Dendritic cell treated with granulocyte-macrophage colony-stimulating factor and Interleukin-4, amounts not matched to agents 40 ng/mL and 50 ng/mL, for 4 days (primary cell): ENCODE measurements at regions not wholly inside any gene's neighbourhood (a gene's known extent, or its start where the extent isn't known, plus 50 kb on each side); places are given as distances from the start of the nearest gene placed in this dataset.

Experiments
- H3K27ac Mint-ChIP-seq: one replicate; pipeline ENCODE4 v1.8.0; 2022; ENCODE audit warnings: mild to moderate bottlenecking, mixed read lengths
- H3K27me3 Mint-ChIP-seq: one replicate; pipeline ENCODE4 v1.8.0; 2022; ENCODE audit warnings: mild to moderate bottlenecking, mixed read lengths
- H3K36me3 Mint-ChIP-seq: one replicate; pipeline ENCODE4 v1.8.0; 2022; ENCODE audit warnings: low read depth, mixed read lengths
- H3K4me1 Mint-ChIP-seq: one replicate; pipeline ENCODE4 v1.8.0; 2022; ENCODE audit warnings: low read depth, mixed read lengths
- H3K4me3 Mint-ChIP-seq: one replicate; pipeline ENCODE4 v1.8.0; 2022; ENCODE audit warnings: mild to moderate bottlenecking, moderate library complexity, mixed read lengths
- H3K9me3 Mint-ChIP-seq: one replicate; pipeline ENCODE4 v1.8.0; 2022; ENCODE audit warnings: mixed read lengths
- intact Hi-C: fragments of 100-400 bp; cut with micrococcal nuclease; formaldehyde crosslinking; loops from one replicate; pipeline ENCODE4 v1.15.0; 2022

- peaks cover 10% of the 10 kb centered on the region for H3K4me1 Mint-ChIP-seq
- no peak overlapping the region for H3K4me3 Mint-ChIP-seq
- H3K36me3 Mint-ChIP-seq, result no peaks in the 10 kb centered on the region
- peaks cover 15% of the 10 kb centered on the region for H3K27me3 Mint-ChIP-seq
- H3K27ac Mint-ChIP-seq, result no peak overlapping the region
- H3K9me3 Mint-ChIP-seq, result no peaks in the 10 kb centered on the region
- intact Hi-C loops, result no loop called here
Measured at GRCh38 chr15:77738038-77738370, 105.3 kb upstream of the LINGO1 start.

GRCh38 chr15:77737238-77738037 is 104.7 kb upstream of the LINGO1 start:
- Mint-ChIP-seq H3K4me1 (peaks cover 10% of the 10 kb centered on the region), H3K27me3 (peaks cover 15% of the 10 kb centered on the region), H3K36me3 (no peaks in the 10 kb centered on the region), H3K9me3 (no peaks in the 10 kb centered on the region), H3K4me3 (no peak overlapping the region), H3K27ac (no peak overlapping the region)
- intact Hi-C loops, result no loop called here

- Mint-ChIP-seq H3K9me3 (no peaks in the 10 kb centered on the region), H3K36me3 (no peaks in the 10 kb centered on the region), H3K4me1 (peaks cover 10% of the 10 kb centered on the region), H3K27ac (no peak overlapping the region), H3K4me3 (no peak overlapping the region), H3K27me3 (peaks cover 12% of the 10 kb centered on the region)
- intact Hi-C loops, result no loop called here
Measured at GRCh38 chr15:77734306-77734705, 101.6 kb upstream of the LINGO1 start.

GRCh38 chr15:77733579-77734300 is 101.0 kb upstream of the LINGO1 start:
- H3K27ac Mint-ChIP-seq, result no peak overlapping the region

GRCh38 chr15:77732514-77733335 is 100.0 kb upstream of the LINGO1 start:
- peaks cover 8% of the 10 kb centered on the region for H3K4me1 Mint-ChIP-seq
- intact Hi-C loops, result no loop called here
- H3K9me3 Mint-ChIP-seq, result no peaks in the 10 kb centered on the region
- H3K27ac Mint-ChIP-seq, result no peak overlapping the region
- no peaks in the 10 kb centered on the region for H3K36me3 Mint-ChIP-seq
- no peak overlapping the region for H3K4me3 Mint-ChIP-seq
- H3K27me3 Mint-ChIP-seq, result peaks cover 4% of the 10 kb centered on the region

More at GRCh38 chr15:77733579-77734300, 101.0 kb upstream of the LINGO1 start:
- H3K27me3 Mint-ChIP-seq, result peaks cover 11% of the 10 kb centered on the region
- H3K4me1 Mint-ChIP-seq, result peaks cover 10% of the 10 kb centered on the region
- intact Hi-C loops, result no loop called here
- H3K9me3 Mint-ChIP-seq, result no peaks in the 10 kb centered on the region
- H3K4me3 Mint-ChIP-seq, result no peak overlapping the region
- no peaks in the 10 kb centered on the region for H3K36me3 Mint-ChIP-seq

GRCh38 chr15:77731945-77732344 is 99.2 kb upstream of the LINGO1 start:
- Mint-ChIP-seq H3K4me3 (no peak overlapping the region), H3K36me3 (no peaks in the 10 kb centered on the region), H3K4me1 (peaks cover under 1% of the 10 kb centered on the region), H3K27ac (no peak overlapping the region), H3K27me3 (peaks cover 3% of the 10 kb centered on the region), H3K9me3 (no peaks in the 10 kb centered on the region)
- intact Hi-C loops, result no loop called here

- Mint-ChIP-seq H3K4me3 (no peak overlapping the region), H3K27me3 (peaks cover 3% of the 10 kb centered on the region), H3K27ac (no peak overlapping the region), H3K36me3 (no peaks in the 10 kb centered on the region), H3K4me1 (no peaks in the 10 kb centered on the region), H3K9me3 (no peaks in the 10 kb centered on the region)
- intact Hi-C loops, result no loop called here
Measured at GRCh38 chr15:77731067-77731466, 98.4 kb upstream of the LINGO1 start.

- intact Hi-C loops, result no loop called here
- peaks cover 3% of the 10 kb centered on the region for H3K27me3 Mint-ChIP-seq
- H3K36me3 Mint-ChIP-seq, result no peaks in the 10 kb centered on the region
- H3K27ac Mint-ChIP-seq, result no peak overlapping the region
- no peaks in the 10 kb centered on the region for H3K9me3 Mint-ChIP-seq
- H3K4me3 Mint-ChIP-seq, result no peak overlapping the region
- H3K4me1 Mint-ChIP-seq, result no peaks in the 10 kb centered on the region
Measured at GRCh38 chr15:77727635-77728304, 95.1 kb upstream of the LINGO1 start.

GRCh38 chr15:77724715-77725114 is 92.0 kb upstream of the LINGO1 start:
- Mint-ChIP-seq H3K27me3 (peaks cover 5% of the 10 kb centered on the region), H3K4me1 (no peaks in the 10 kb centered on the region), H3K4me3 (no peak overlapping the region), H3K9me3 (no peaks in the 10 kb centered on the region), H3K27ac (no peak overlapping the region), H3K36me3 (no peaks in the 10 kb centered on the region)
- intact Hi-C loops, result no loop called here

- intact Hi-C loops, result no loop called here
- H3K36me3 Mint-ChIP-seq, result no peaks in the 10 kb centered on the region
- no peak overlapping the region for H3K4me3 Mint-ChIP-seq
- no peaks in the 10 kb centered on the region for H3K4me1 Mint-ChIP-seq
- no peaks in the 10 kb centered on the region for H3K9me3 Mint-ChIP-seq
- no peak overlapping the region for H3K27ac Mint-ChIP-seq
- peaks cover 2% of the 10 kb centered on the region for H3K27me3 Mint-ChIP-seq
Measured at GRCh38 chr15:77723756-77724155, 91.0 kb upstream of the LINGO1 start.

GRCh38 chr15:77722759-77723460 is 90.2 kb upstream of the LINGO1 start:
- Mint-ChIP-seq H3K27ac (no peak overlapping the region), H3K27me3 (peaks cover 2% of the 10 kb centered on the region), H3K9me3 (no peaks in the 10 kb centered on the region), H3K36me3 (no peaks in the 10 kb centered on the region), H3K4me1 (no peaks in the 10 kb centered on the region), H3K4me3 (no peak overlapping the region)
- intact Hi-C loops, result no loop called here

- H3K4me3 Mint-ChIP-seq, result no peak overlapping the region
- no peaks in the 10 kb centered on the region for H3K4me1 Mint-ChIP-seq
- H3K27ac Mint-ChIP-seq, result no peak overlapping the region
- H3K9me3 Mint-ChIP-seq, result no peaks in the 10 kb centered on the region
- no peaks in the 10 kb centered on the region for H3K36me3 Mint-ChIP-seq
- intact Hi-C loops, result no loop called here
- peaks cover 4% of the 10 kb centered on the region for H3K27me3 Mint-ChIP-seq
Measured at GRCh38 chr15:77721963-77722362, 89.3 kb upstream of the LINGO1 start.

GRCh38 chr15:77720655-77721054 is 87.9 kb upstream of the LINGO1 start:
- intact Hi-C loops, result no loop called here
- no peaks in the 10 kb centered on the region for H3K9me3 Mint-ChIP-seq
- H3K36me3 Mint-ChIP-seq, result no peaks in the 10 kb centered on the region
- no peak overlapping the region for H3K27ac Mint-ChIP-seq
- no peak overlapping the region for H3K4me3 Mint-ChIP-seq
- H3K4me1 Mint-ChIP-seq, result no peaks in the 10 kb centered on the region
- H3K27me3 Mint-ChIP-seq, result peaks cover 9% of the 10 kb centered on the region
